GM12878 (cell line): ENCODE measurements at regions not wholly inside any gene's neighbourhood (a gene's known extent, or its start where the extent isn't known, plus 50 kb on each side); places are given as distances from the start of the nearest gene placed in this dataset.

ENCODE experiments used
- CBX5 ChIP-seq: sonication (generic); IDR thresholded peaks from 2 replicates; pipeline ENCODE4 v1.6.1; 2016; ENCODE audit warnings: low read depth, moderate library complexity, mild to moderate bottlenecking, inconsistent platforms
- MTA2 ChIP-seq: fragments of 450-650 bp; IDR thresholded peaks from 2 replicates; pipeline ENCODE4 v1.6.1; 2016; ENCODE audit warnings: low read depth, mild to moderate bottlenecking, moderate library complexity
- NBN ChIP-seq: fragments of 450-650 bp; IDR thresholded peaks from 2 replicates; pipeline ENCODE4 v1.6.1; 2016
- NRF1 ChIP-seq: conservative IDR thresholded peaks from 2 replicates; pipeline ENCODE4 v1.6.1; 2011; ENCODE audit warnings: mild to moderate bottlenecking, low read depth, low read length, improper control_type of control experiment
- SIX5 ChIP-seq: IDR thresholded peaks from 2 replicates; pipeline ENCODE4 v1.6.1; 2011; ENCODE audit warnings: mild to moderate bottlenecking, low read depth, low read length, moderate library complexity; ENCODE audit not compliant: severe bottlenecking
- YY1 ChIP-seq: IDR thresholded peaks from 2 replicates; pipeline ENCODE4 v1.6.1; 2011; ENCODE audit warnings: low read depth, mild to moderate bottlenecking, low read length
- ZNF217 ChIP-seq: fragments of 450-650 bp; IDR thresholded peaks from 2 replicates; pipeline ENCODE4 v1.6.1; 2017; ENCODE audit warnings: antibody characterized with exemption, mild to moderate bottlenecking
- ZNF274 ChIP-seq: IDR thresholded peaks from one replicate; pipeline ENCODE4 v1.8.0; 2011; ENCODE audit not compliant: insufficient read length, insufficient read depth
- TF ChIP-seq, protein P1 (sequence below), 3 experiments: IDR thresholded peaks in 2 of 3; conservative IDR thresholded peaks in 1 of 3; 2 replicates each; pipeline ENCODE4 v1.5.1; 2011; ENCODE audit warnings: low read depth in 3 of 3, low read length in 3 of 3, mild to moderate bottlenecking in 3 of 3, control low read depth in 2 of 3, moderate library complexity in 2 of 3, inconsistent platforms in 1 of 3, mixed read lengths in 1 of 3; ENCODE audit not compliant: control insufficient read depth in 2 of 3, insufficient read depth in 1 of 3; ENCODE audit errors: extremely low read depth in 1 of 3
- TF ChIP-seq, protein P2 (sequence below): IDR thresholded peaks from 2 replicates; pipeline ENCODE4 v1.6.1; 2012; ENCODE audit warnings: low read length, inconsistent platforms
- TF ChIP-seq, protein P3 (sequence below): IDR thresholded peaks from 2 replicates; pipeline ENCODE4 v1.6.1; 2011; ENCODE audit warnings: borderline replicate concordance, low read depth, mild to moderate bottlenecking, moderate library complexity, low read length; ENCODE audit not compliant: insufficient read depth, poor library complexity, severe bottlenecking

DNA sequence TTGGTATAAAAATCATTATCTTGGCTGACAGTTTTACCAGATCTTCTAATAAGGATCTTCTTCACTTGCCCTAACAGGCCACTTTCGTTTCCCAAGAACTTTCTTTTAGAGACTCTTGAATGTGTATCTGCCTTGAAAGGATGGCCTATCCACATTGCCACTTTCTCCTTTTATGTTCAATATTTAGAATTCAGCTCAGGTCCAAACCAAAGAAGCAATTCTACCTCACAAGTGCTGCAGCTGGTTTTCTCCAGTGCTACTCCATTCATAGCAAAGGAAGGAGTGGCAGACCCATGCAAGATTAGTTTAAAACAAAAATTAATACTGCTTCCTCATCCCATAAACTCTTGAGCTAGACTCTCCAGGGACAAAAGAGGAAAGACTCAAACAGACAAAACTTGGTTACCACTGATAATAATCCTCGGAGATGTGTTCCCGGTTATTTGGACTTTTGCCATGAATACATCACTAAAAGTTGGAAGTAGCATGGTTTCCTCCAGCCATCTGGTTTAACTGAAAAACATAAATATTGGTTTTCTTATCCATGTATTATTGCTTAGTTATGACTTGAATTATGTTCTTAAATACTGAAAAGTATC lies 401.8 kb downstream of the PABPC4L start:
- TF ChIP-seq YY1 (no peak), ZNF274 (no peak), NRF1 (no peak), CBX5 (no peak), NBN (no peak), MTA2 (no peak), SIX5 (no peak), ZNF217 (no peak)
- TF ChIP-seq, protein P1, sequence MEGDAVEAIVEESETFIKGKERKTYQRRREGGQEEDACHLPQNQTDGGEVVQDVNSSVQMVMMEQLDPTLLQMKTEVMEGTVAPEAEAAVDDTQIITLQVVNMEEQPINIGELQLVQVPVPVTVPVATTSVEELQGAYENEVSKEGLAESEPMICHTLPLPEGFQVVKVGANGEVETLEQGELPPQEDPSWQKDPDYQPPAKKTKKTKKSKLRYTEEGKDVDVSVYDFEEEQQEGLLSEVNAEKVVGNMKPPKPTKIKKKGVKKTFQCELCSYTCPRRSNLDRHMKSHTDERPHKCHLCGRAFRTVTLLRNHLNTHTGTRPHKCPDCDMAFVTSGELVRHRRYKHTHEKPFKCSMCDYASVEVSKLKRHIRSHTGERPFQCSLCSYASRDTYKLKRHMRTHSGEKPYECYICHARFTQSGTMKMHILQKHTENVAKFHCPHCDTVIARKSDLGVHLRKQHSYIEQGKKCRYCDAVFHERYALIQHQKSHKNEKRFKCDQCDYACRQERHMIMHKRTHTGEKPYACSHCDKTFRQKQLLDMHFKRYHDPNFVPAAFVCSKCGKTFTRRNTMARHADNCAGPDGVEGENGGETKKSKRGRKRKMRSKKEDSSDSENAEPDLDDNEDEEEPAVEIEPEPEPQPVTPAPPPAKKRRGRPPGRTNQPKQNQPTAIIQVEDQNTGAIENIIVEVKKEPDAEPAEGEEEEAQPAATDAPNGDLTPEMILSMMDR (IDR thresholded peaks at IDR 0.05 in 2 of 3, conservative IDR thresholded peaks at IDR 0.05 in 1 of 3; ENCODE audit: control insufficient read depth in 2 of 3, extremely low read depth in 1 of 3, insufficient read depth in 1 of 3, low read depth in 3 of 3, low read length in 3 of 3), result no peak
- TF ChIP-seq, protein P2, sequence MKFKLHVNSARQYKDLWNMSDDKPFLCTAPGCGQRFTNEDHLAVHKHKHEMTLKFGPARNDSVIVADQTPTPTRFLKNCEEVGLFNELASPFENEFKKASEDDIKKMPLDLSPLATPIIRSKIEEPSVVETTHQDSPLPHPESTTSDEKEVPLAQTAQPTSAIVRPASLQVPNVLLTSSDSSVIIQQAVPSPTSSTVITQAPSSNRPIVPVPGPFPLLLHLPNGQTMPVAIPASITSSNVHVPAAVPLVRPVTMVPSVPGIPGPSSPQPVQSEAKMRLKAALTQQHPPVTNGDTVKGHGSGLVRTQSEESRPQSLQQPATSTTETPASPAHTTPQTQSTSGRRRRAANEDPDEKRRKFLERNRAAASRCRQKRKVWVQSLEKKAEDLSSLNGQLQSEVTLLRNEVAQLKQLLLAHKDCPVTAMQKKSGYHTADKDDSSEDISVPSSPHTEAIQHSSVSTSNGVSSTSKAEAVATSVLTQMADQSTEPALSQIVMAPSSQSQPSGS, result no peak
- TF ChIP-seq, protein P3, sequence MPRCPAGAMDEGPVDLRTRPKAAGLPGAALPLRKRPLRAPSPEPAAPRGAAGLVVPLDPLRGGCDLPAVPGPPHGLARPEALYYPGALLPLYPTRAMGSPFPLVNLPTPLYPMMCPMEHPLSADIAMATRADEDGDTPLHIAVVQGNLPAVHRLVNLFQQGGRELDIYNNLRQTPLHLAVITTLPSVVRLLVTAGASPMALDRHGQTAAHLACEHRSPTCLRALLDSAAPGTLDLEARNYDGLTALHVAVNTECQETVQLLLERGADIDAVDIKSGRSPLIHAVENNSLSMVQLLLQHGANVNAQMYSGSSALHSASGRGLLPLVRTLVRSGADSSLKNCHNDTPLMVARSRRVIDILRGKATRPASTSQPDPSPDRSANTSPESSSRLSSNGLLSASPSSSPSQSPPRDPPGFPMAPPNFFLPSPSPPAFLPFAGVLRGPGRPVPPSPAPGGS, result no peak
